ENCODE measurements at regions not wholly inside any gene's neighbourhood (a gene's known extent, or its start where the extent isn't known, plus 50 kb on each side); places are given as distances from the start of the nearest gene placed in this dataset.

GRCh38 chr10:33706191-33706590 lies 371.7 kb upstream of the NRP1 start:
- H3K4me3 ChIP-seq, result no peak overlapping the region
- intact Hi-C loops (cut with DNase I; ENCODE audit: low total_unique reads), result no loop called here
- TF ChIP-seq EP300 (IDR thresholded peaks at IDR 0.05; ENCODE audit: low read depth) (no peak), POLR2A (IDR thresholded peaks at IDR 0.05) (no peak)
- no peak overlapping the region for H3K27ac ChIP-seq
- H3K4me1 ChIP-seq, result no peaks in the 10 kb centered on the region
- 85% methylated on average over 3 of the region's 3 CpGs; no CpG with 5 or more reads in 1 of the 2 donors for WGBS, 2 donors (ENCODE audit: low coverage in 1 of 2)
- H3K9me3 ChIP-seq, result no peaks in the 10 kb centered on the region
- in situ Hi-C loops (cut with MboI; ENCODE audit: low pct_ligation_motif_present in 1 of 4, low pct_unique_long_range_greater_than_20kb in 1 of 4, low sequenced_read_pairs in 3 of 4), result no loop called here
- H3K27me3 ChIP-seq, result no peaks in the 10 kb centered on the region
- DNase-seq, result peak; percentile 11
- H3K36me3 ChIP-seq, result no peaks in the 10 kb centered on the region

- no peaks in the 10 kb centered on the region for H3K27me3 ChIP-seq
- H3K4me1 ChIP-seq, result no peaks in the 10 kb centered on the region
- intact Hi-C loops (cut with DNase I; ENCODE audit: low total_unique reads) (no loop called here), in situ Hi-C loops (cut with MboI; ENCODE audit: low pct_ligation_motif_present in 1 of 4, low pct_unique_long_range_greater_than_20kb in 1 of 4, low sequenced_read_pairs in 3 of 4) (no loop called here)
- H3K36me3 ChIP-seq, result no peaks in the 10 kb centered on the region
- H3K27ac ChIP-seq, result no peak overlapping the region
- DNase-seq, result no peak
- no peaks in the 10 kb centered on the region for H3K9me3 ChIP-seq
- no peak overlapping the region for H3K4me3 ChIP-seq
- TF ChIP-seq EP300 (IDR thresholded peaks at IDR 0.05; ENCODE audit: low read depth) (no peak), CTCF (IDR thresholded peaks at IDR 0.05) (no peak)
- 70 to 71% methylated on average over 4 of the region's 4 CpGs for WGBS, 2 donors (ENCODE audit: low coverage in 1 of 2)
Observed at GRCh38 chr10:33704214-33704830, 369.9 kb upstream of the NRP1 start.

GRCh38 chr10:33703501-33704213 lies 369.2 kb upstream of the NRP1 start:
- Histone ChIP-seq H3K4me3 (no peak overlapping the region), H3K9me3 (no peaks in the 10 kb centered on the region), H3K27me3 (no peaks in the 10 kb centered on the region), H3K4me1 (no peaks in the 10 kb centered on the region), H3K27ac (no peak overlapping the region), H3K36me3 (no peaks in the 10 kb centered on the region)
- no peak for TF ChIP-seq POLR2AphosphoS5 (IDR thresholded peaks at IDR 0.05)
- no peak for TF ChIP-seq POLR2A (IDR thresholded peaks at IDR 0.05)
- TF ChIP-seq EP300 (IDR thresholded peaks at IDR 0.05; ENCODE audit: low read depth), result no peak
- TF ChIP-seq CTCF (IDR thresholded peaks at IDR 0.05), result no peak
- no peak for DNase-seq
- WGBS, 2 donors (ENCODE audit: low coverage in 1 of 2), result 83 to 85% methylated on average over 4 to 7 of the region's 7 CpGs
- in situ Hi-C loops (cut with MboI; ENCODE audit: low pct_ligation_motif_present in 1 of 4, low pct_unique_long_range_greater_than_20kb in 1 of 4, low sequenced_read_pairs in 3 of 4), result no loop called here
- intact Hi-C loops (cut with DNase I; ENCODE audit: low total_unique reads), result no loop called here

- TF ChIP-seq EP300 (IDR thresholded peaks at IDR 0.05; ENCODE audit: low read depth) (no peak), POLR2AphosphoS5 (IDR thresholded peaks at IDR 0.05) (no peak), CTCF (IDR thresholded peaks at IDR 0.05) (no peak), POLR2A (IDR thresholded peaks at IDR 0.05) (no peak)
- Histone ChIP-seq H3K4me3 (no peak overlapping the region), H3K36me3 (no peaks in the 10 kb centered on the region), H3K4me1 (no peaks in the 10 kb centered on the region), H3K27ac (no peak overlapping the region), H3K9me3 (no peaks in the 10 kb centered on the region), H3K27me3 (no peaks in the 10 kb centered on the region)
- in situ Hi-C loops (cut with MboI; ENCODE audit: low pct_ligation_motif_present in 1 of 4, low pct_unique_long_range_greater_than_20kb in 1 of 4, low sequenced_read_pairs in 3 of 4) (no loop called here), intact Hi-C loops (cut with DNase I; ENCODE audit: low total_unique reads) (no loop called here)
- no peak for DNase-seq
Observed at GRCh38 chr10:33698033-33698432, 363.6 kb upstream of the NRP1 start.
